ENCODE measurements at regions not wholly inside any gene's neighbourhood (a gene's known extent, or its start where the extent isn't known, plus 50 kb on each side); places are given as distances from the start of the nearest gene placed in this dataset.

GRCh38 chr2:150295544-150295943 lies 191.9 kb downstream of the RND3 start:
- TF ChIP-seq RFX5 (IDR thresholded peaks at IDR 0.05; ENCODE audit: low read length) (no peak), NRF1 (IDR thresholded peaks at IDR 0.05; ENCODE audit: low read depth, low read length) (no peak), EZH2phosphoT487 (IDR thresholded peaks at IDR 0.05; ENCODE audit: borderline replicate concordance, low read depth) (no peak), NFIC (IDR thresholded peaks at IDR 0.05; ENCODE audit: borderline replicate concordance) (no peak), PBX3 (IDR thresholded peaks at IDR 0.05) (no peak), RXRA (IDR thresholded peaks at IDR 0.05; ENCODE audit: borderline replicate concordance, low read depth) (no peak), JUND (IDR thresholded peaks at IDR 0.05) (no peak)
- TF ChIP-seq, protein P1, sequence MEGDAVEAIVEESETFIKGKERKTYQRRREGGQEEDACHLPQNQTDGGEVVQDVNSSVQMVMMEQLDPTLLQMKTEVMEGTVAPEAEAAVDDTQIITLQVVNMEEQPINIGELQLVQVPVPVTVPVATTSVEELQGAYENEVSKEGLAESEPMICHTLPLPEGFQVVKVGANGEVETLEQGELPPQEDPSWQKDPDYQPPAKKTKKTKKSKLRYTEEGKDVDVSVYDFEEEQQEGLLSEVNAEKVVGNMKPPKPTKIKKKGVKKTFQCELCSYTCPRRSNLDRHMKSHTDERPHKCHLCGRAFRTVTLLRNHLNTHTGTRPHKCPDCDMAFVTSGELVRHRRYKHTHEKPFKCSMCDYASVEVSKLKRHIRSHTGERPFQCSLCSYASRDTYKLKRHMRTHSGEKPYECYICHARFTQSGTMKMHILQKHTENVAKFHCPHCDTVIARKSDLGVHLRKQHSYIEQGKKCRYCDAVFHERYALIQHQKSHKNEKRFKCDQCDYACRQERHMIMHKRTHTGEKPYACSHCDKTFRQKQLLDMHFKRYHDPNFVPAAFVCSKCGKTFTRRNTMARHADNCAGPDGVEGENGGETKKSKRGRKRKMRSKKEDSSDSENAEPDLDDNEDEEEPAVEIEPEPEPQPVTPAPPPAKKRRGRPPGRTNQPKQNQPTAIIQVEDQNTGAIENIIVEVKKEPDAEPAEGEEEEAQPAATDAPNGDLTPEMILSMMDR (IDR thresholded peaks at IDR 0.05): no peak
- TF ChIP-seq, protein P2, sequence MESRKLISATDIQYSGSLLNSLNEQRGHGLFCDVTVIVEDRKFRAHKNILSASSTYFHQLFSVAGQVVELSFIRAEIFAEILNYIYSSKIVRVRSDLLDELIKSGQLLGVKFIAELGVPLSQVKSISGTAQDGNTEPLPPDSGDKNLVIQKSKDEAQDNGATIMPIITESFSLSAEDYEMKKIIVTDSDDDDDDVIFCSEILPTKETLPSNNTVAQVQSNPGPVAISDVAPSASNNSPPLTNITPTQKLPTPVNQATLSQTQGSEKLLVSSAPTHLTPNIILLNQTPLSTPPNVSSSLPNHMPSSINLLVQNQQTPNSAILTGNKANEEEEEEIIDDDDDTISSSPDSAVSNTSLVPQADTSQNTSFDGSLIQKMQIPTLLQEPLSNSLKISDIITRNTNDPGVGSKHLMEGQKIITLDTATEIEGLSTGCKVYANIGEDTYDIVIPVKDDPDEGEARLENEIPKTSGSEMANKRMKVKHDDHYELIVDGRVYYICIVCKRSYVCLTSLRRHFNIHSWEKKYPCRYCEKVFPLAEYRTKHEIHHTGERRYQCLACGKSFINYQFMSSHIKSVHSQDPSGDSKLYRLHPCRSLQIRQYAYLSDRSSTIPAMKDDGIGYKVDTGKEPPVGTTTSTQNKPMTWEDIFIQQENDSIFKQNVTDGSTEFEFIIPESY (IDR thresholded peaks at IDR 0.05; ENCODE audit: borderline replicate concordance, low read depth): no peak
- TF ChIP-seq, protein P3, sequence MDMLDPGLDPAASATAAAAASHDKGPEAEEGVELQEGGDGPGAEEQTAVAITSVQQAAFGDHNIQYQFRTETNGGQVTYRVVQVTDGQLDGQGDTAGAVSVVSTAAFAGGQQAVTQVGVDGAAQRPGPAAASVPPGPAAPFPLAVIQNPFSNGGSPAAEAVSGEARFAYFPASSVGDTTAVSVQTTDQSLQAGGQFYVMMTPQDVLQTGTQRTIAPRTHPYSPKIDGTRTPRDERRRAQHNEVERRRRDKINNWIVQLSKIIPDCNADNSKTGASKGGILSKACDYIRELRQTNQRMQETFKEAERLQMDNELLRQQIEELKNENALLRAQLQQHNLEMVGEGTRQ (IDR thresholded peaks at IDR 0.05; ENCODE audit: borderline replicate concordance, low read depth, low read length): no peak
